GM13977 (cell line): ENCODE measurements at regions not wholly inside any gene's neighbourhood (a gene's known extent, or its start where the extent isn't known, plus 50 kb on each side); places are given as distances from the start of the nearest gene placed in this dataset.

Experiments used
- DNase-seq: peaks from one replicate; pipeline ENCODE4 v3.0.0; 2012; ENCODE audit warnings: low spot score
- in situ Hi-C: fragments of 300-500 bp; cut with MboI; formaldehyde crosslinking; loops from one replicate; pipeline ENCODE4 v1.12.0; 2022; ENCODE audit warnings: low sequenced_read_pairs, low pct_unique_long_range_greater_than_20kb, mixed read lengths, inconsistent platforms; ENCODE audit not compliant: unreplicated experiment
- TF ChIP-seq, protein P1 (sequence below): IDR thresholded peaks from 2 replicates; pipeline ENCODE4 v1.5.1; 2012; ENCODE audit warnings: mild to moderate bottlenecking, control low read depth; ENCODE audit not compliant: insufficient read depth; ENCODE audit errors: extremely low read depth, missing control alignments

DNA sequence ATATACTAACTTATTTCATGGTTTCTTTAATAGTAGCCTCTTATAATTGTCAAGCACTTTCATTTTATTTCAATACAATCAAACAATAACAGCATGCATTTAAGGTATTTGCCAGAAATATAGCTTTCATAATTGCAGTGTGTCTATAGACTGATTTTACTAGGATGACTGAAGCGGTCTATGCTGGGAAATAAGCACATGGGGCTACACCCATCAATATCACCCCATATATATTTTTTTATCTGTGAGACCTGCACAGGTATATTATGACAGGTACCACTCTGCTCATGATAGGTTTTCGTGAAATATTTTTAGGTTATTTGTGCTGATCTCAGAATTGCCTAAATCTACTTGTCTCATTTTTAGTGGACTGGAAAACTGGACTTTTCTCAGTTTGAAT, 229.1 kb upstream of the PITX2 start:
- TF ChIP-seq, protein P1, sequence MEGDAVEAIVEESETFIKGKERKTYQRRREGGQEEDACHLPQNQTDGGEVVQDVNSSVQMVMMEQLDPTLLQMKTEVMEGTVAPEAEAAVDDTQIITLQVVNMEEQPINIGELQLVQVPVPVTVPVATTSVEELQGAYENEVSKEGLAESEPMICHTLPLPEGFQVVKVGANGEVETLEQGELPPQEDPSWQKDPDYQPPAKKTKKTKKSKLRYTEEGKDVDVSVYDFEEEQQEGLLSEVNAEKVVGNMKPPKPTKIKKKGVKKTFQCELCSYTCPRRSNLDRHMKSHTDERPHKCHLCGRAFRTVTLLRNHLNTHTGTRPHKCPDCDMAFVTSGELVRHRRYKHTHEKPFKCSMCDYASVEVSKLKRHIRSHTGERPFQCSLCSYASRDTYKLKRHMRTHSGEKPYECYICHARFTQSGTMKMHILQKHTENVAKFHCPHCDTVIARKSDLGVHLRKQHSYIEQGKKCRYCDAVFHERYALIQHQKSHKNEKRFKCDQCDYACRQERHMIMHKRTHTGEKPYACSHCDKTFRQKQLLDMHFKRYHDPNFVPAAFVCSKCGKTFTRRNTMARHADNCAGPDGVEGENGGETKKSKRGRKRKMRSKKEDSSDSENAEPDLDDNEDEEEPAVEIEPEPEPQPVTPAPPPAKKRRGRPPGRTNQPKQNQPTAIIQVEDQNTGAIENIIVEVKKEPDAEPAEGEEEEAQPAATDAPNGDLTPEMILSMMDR = no peak
- in situ Hi-C loops = no loop called here
- DNase-seq = no peak

DNA sequence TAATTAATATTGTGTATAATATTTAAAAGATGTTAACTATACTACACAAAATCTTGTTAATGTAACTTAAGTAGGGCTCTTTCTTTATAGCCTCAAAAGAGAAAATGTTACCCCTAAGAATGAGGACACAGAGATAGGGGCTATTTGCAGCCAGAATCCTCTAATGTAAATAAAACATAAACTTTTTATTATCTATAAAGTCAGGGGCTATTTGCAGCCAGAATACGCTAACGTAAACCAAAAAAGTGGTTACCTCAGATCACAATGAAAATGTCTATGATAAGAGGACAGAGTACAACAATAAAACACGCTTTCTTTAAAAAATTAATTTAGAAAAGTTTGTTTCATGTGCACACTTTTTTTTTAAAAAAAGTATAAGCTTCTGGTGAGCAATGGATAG, 229.9 kb upstream of the PITX2 start:
- no peak for DNase-seq
- TF ChIP-seq, protein P1 = no peak
- in situ Hi-C loops = no loop called here

DNA sequence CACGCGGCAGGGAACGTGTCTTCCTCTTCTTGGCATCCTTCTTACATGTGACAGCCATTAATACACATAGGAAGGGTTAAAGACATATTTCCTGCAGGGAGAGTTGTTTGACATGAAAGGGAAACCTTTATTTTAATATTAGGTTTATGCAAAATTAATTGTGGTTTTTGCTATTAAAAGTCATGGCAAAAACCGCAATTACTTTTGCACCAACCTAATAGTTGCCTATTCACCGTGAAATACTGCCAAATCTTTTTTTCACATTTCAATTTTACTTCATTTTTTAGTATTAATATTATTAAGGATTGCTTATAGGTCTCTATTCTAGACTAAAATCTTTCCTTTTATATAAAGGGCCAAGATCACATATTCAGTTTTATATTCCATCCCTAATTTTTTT, 230.4 kb upstream of the PITX2 start:
- no peak for DNase-seq
- in situ Hi-C loops = no loop called here
- TF ChIP-seq, protein P1 = no peak

DNA sequence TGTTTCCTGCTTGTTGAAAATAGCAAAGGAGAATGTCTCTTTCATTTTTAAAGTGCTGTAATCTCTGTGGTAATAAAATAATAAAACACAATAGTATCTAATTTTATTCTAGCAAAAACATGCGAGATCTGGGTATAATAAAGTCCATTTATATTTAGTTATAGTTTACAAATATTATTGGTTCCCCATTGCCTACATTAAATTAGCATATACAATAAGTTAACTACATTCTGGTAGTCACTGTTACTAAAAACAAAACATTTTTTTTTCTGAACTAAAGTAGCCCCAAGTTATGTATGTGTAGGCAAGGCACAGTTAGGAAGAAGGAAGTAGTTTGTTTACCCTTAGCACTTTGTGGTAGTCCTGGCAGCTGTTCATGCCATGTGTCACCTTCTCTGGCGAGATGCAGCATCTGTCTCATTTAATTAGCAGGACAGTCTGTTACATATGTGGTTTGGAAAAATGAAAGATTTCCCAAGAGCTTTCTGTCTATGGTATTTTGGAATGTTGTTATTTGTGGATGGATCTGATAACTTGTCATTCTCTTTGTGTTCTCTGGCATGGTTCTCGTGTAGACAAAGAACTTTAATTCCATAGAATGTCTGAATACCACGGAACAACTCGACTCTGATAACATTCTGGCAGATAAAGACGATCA, 231.3 kb upstream of the PITX2 start:
- DNase-seq = no peak
- TF ChIP-seq, protein P1 = no peak
- in situ Hi-C loops = no loop called here

DNA sequence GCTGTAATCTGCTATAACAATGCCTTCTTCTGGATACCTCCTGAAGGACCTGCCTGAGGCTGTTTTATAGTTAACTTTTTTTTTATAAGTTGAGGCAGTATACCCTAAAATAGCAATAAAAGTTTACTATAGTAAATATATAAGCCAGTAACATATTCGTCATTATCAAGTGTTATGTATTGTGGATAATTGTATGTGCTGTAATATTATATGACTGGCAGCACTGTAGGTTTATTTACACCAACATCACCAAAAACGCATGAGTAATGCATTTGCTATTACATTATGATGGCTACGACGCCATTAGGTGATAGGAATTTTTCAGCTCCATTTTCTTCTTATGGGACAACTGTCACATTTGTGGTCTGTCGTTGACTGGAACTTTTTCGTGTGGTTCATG, 237.2 kb upstream of the PITX2 start:
- in situ Hi-C loops = no loop called here
- TF ChIP-seq, protein P1 = no peak
- DNase-seq = no peak

DNA sequence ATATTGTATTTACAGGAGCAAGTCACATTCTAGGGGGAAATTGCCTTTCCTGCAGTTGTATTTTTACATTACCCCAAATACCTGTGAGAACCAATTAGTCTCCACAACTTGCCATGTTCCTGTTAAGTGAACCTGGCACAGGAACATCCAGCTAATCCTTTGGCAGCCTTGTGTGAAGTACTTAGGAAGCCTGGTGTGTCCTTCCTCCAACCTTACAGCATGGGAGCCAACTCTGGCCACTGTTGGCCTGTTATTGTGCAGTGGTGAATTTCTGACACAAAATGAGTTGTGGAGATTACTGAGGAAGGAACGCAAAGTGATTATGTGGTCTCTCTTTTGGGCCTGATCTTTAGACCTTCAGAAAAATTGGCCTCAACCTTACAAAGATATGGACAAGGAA, 238.0 kb upstream of the PITX2 start:
- in situ Hi-C loops = no loop called here
- DNase-seq = no peak
- TF ChIP-seq, protein P1 = no peak
